ENCODE measurements at regions not wholly inside any gene's neighbourhood (a gene's known extent, or its start where the extent isn't known, plus 50 kb on each side); places are given as distances from the start of the nearest gene placed in this dataset.

DNA sequence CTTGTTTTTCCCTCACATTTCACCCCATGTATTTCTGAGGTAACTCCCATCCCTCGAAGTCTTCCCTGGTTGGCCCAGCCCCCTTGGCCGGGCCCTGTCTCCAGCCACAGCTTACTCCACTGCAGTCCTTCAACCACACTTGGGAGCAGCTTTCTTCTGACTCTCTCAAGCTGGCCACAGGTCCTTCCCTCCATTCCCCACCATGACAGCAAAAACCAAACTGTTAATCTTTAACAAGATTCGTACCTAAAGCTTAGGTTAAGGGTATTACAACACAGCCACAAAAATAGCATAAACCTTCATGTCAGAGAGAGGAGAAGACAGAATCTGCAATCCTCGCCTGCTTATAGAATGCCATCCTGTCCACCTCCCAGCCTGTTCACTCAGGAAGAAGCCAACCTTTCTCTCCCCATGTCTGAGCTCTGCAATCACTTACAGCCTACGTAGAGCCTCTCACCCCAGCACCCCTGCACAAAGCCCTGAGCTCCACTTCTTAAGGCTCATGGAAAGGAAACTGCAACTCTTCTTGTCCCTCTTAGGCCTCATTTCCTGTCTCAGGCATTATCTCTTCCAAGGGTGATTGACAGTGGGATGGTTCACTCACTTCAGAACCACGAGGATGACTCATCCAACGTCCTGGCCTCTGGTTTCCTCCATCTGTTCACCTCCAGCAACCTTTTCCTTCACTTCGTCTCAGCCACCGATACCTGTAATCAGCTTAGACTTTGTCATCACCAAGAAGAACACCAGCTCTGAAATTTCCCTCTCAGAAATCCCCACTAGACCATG lies 72.8 kb downstream of the CD2 start:
- no peak overlapping the region for H3K9ac ChIP-seq (ENCODE audit: low read depth, low read length)
- peak; percentile 7 for DNase-seq
- H4K20me1 ChIP-seq (ENCODE audit: insufficient read depth, low read length): no peaks in the 10 kb centered on the region
- H3K4ac ChIP-seq (ENCODE audit: low read depth, low read length): no peak overlapping the region
- no peak overlapping the region for H4K91ac ChIP-seq (ENCODE audit: insufficient read depth, low read depth, low read length)
- no peak overlapping the region for H3K56ac ChIP-seq (ENCODE audit: extremely low read depth, insufficient read depth, low read length)
- ATAC-seq (ENCODE audit: low read depth): no peak
- TF ChIP-seq FOS (IDR thresholded peaks at IDR 0.05; ENCODE audit: low read depth, low read length) (0 out of 2 replicates have a peak, but pooled peaks have one; percentile 8), NFE2L2 (IDR thresholded peaks at IDR 0.05; ENCODE audit: low read depth, low read length) (no peak)
- in situ Hi-C loops (cut with MboI; ENCODE audit: low sequenced_read_pairs) (no loop called here), intact Hi-C loops (cut with micrococcal nuclease) (no loop called here), dilution Hi-C loops (cut with HindIII; ENCODE audit: low sequenced_read_pairs, unreplicated experiment) (no loop called here)
- no peaks in the 10 kb centered on the region for H3K79me1 ChIP-seq (ENCODE audit: low read depth in 1 of 2, low read length in 2 of 2)
- H2AFZ ChIP-seq (replicated peaks; ENCODE audit: low read length, poor library complexity): peak overlapping the region; percentile 18
- H4K5ac ChIP-seq (ENCODE audit: low read depth, low read length): no peak overlapping the region
- no TSS peak for BruUV-seq (replicated peaks)
- H3K27ac ChIP-seq (ENCODE audit: insufficient read depth, low read length): no peak overlapping the region
- no peak overlapping the region for H2BK15ac ChIP-seq (ENCODE audit: low read depth, low read length)
- H3K18ac ChIP-seq (ENCODE audit: low read depth, low read length): no peak overlapping the region
- H3K9me1 ChIP-seq (ENCODE audit: insufficient read depth, low read length): no peaks in the 10 kb centered on the region
- no peak overlapping the region for H4K8ac ChIP-seq (ENCODE audit: low read depth in 2 of 2, low read length in 2 of 2)
- no peak overlapping the region for H3K4me2 ChIP-seq (ENCODE audit: low read depth, low read length)
- ChIA-PET POLR2A (ENCODE audit: unreplicated experiment) (no interaction called here), CTCF (interaction anchor here (0.6 kb wide), 1 partner anchor 102 kb away, joined by 3 read pairs; no protein-coding TSS in a partner anchor)
- no peaks in the 10 kb centered on the region for H3K27me3 ChIP-seq (ENCODE audit: control insufficient read depth, insufficient read depth, low read length)
- no peaks in the 10 kb centered on the region for H3K9me3 ChIP-seq (ENCODE audit: control insufficient read depth, insufficient read depth, low read length)
- H3K36me3 ChIP-seq (ENCODE audit: control insufficient read depth, insufficient read depth, low read length): no peaks in the 10 kb centered on the region
- H2BK20ac ChIP-seq (ENCODE audit: low read depth, low read length): no peak overlapping the region
- H3K23ac ChIP-seq (ENCODE audit: low read depth, low read length): no peak overlapping the region
- no CpG with 5 or more reads among the region's 9 CpGs for WGBS, 2 experiments (ENCODE audit: extremely low coverage in 2 of 2, insufficient read length in 1 of 2)
- no peaks in the 10 kb centered on the region for H3K4me1 ChIP-seq (ENCODE audit: control insufficient read depth, insufficient read depth, low read length)
- H2BK120ac ChIP-seq (ENCODE audit: low read depth, low read length): no peak overlapping the region
- no peak overlapping the region for H2AK9ac ChIP-seq (replicated peaks; ENCODE audit: low read depth, low read length, poor library complexity)
- H3K4me3 ChIP-seq (ENCODE audit: insufficient read depth, low read depth, low read length): no peak overlapping the region
- H2AK5ac ChIP-seq (ENCODE audit: low read depth, low read length): no peak overlapping the region
- no peak overlapping the region for H2BK5ac ChIP-seq (ENCODE audit: low read depth, low read length, poor library complexity, severe bottlenecking)
- H3K14ac ChIP-seq (replicated peaks; ENCODE audit: low read depth, low read length): no peak overlapping the region

Measured in IMR-90 (cell line).